SHP77 treated with DMSO at 0.1 percent for 48 hours (cell line): ENCODE measurements at regions not wholly inside any gene's neighbourhood (a gene's known extent, or its start where the extent isn't known, plus 50 kb on each side); places are given as distances from the start of the nearest gene placed in this dataset.
"Not testable (repeated sequence)": the region's sequence is repeated elsewhere in the genome, so short reads cannot be mapped to it uniquely, and the experiment has no call there.

Experiments
- DNase-seq: peaks from one replicate; lab custom pipeline; 2025; lab: John Stamatoyannopoulos, UW

GRCh38 chr4:158051401-158052235 is 121.2 kb downstream of the GASK1B start:
- DNase-seq, result no peak

GRCh38 chr4:158050942-158051341 is 121.9 kb downstream of the GASK1B start:
- no peak for DNase-seq

DNA sequence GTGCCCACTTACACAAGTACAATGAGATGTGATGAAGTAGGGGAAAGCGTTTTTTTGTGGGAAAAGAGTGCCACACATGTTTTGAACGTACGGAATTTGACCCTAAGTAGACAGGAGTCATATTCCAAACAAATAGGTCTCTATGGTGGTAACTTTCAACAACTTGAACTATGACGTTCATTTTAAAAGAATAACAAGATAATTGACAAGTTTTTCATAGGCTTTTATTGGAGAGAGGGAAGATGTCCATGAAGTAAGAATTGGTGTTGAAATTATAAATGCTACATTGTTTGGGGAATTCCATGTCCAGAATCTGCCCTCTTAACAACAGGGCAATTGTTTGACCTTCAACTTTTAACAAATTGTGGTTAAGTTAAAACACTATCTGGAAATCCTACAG is 126.5 kb downstream of the GASK1B start:
- no peak for DNase-seq

DNA sequence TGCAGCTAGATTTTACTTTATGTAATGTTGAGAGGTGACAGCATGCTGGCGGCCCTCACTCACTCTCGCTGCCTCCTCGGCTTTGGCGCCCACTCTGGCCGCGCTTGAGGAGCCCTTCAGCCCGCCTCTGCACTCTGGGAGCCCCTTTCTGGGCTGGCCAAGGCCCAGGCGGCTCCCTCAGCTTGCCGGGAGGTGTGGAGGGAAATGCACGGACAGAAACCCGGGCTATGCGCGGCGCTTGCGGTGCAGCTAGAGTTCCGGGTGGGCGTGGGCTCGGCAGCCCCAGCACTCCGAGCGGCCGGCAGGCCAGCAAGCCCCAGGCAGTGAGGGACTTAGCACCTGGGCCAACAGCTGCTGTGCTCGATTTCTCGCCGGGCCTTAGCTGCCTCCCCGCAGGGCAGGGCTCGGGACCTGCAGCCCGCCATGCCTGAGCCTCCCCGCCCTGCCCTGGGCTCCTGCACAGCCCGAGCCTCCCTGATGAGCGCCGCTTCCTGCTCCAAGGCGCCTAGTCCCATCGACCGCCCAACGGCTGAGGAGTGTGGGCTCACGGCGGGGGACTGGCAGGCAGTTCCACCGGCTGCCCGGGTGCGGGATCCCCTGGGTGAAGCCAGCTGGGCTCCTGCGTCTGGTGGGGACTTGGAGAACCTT is 128.7 kb downstream of the GASK1B start:
- DNase-seq, result no peak

GRCh38 chr4:158042591-158043030 is 130.2 kb downstream of the GASK1B start:
- no peak for DNase-seq

DNA sequence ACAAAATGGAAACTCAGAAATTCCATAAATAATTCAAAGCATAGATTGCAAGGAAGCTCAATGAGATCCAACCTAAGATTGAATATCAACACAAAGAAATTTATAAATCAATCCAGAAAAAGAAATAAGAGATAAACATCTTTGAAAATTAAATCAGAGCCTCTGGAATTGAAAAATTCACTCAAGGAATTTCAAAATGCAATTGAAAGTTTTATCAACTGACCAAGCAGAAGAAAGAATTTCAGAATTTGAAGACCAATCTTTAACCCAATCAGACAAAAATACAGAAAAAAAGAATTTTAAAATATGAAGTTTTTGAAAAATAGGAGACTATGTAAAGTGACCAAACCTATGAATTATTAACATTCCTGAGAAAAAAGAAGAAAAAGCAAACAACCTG is 134.1 kb downstream of the GASK1B start:
- no peak for DNase-seq

DNA sequence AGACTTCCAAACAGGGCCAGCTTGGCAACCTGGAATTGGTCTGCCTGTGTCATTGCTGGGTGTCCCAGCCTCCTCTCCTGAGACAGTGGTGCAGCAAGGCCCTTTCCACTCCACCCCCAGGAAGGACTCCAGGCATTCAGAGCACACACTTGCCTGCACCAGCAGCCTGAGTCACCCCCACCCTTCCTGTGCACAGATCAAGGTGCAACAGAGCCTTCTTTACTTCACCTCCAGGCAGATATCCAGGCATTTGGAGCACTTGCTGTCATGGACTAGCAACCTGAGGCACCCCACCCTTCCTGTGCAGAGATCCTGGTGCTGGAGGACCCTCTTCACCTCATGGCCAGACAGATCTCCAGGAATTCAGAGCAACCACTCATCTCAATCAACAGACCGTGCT is 135.8 kb downstream of the GASK1B start:
- no peak for DNase-seq

DNA sequence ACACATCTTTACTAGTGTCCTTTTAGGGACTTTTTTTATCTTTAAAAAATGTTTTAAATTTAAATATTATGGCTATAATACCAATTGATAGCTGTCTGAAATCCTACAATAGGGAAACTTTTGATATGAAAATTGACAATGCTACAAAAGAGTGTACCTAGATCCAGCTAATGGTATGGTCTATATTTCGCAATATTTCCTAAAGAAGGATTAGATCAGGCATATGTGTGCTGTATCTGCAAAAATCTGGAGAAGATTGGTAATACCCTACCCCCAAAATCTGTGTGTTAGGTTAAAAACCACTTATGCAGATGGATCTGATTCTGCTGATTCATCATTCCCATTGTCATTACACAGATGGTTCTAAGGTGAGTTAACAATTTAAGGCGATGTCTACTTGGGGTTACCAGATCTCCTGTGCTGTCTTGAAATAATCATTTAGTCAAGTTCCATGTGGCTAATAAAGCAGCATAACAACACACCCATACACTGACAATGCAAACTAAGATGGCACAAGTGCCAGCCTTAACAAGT is 137.1 kb downstream of the GASK1B start:
- no peak for DNase-seq

- DNase-seq, result no peak
Observed at GRCh38 chr4:158033416-158034120, 139.3 kb downstream of the GASK1B start.

DNA sequence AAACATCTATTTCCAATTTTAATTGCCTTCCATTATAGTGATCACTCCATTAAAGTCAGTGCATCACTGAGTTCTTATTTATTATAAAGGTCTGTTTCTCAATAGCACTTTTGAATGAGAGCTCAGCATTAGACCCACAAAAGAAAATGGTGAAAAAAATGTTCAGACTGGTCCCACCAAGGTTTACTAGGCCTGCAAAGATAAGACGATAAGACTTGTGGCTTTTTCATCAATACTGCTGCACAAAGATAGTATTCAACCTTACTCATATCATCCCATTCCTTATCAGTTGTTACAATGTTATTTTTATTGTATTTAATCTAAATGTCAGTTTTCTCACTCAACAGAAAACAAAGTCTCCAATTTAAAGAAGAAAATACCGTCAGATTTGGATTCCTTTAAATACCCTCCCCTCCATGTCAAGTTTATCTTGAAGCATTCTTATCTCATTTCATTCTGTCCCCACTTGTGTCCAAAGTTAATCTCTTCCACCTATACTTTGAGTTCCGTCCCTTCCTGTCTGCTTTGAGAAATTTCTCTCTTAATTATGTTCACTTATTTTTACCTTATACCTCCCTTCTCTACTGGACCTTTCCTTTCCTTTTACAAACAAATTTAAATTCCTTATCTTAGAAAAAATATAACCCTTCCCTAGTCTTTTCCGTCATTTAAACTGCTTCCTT is 140.0 kb downstream of the GASK1B start:
- no peak for DNase-seq

- not testable (repeated sequence) for DNase-seq
Observed at GRCh38 chr4:158028381-158028780, 144.4 kb downstream of the GASK1B start.

DNA sequence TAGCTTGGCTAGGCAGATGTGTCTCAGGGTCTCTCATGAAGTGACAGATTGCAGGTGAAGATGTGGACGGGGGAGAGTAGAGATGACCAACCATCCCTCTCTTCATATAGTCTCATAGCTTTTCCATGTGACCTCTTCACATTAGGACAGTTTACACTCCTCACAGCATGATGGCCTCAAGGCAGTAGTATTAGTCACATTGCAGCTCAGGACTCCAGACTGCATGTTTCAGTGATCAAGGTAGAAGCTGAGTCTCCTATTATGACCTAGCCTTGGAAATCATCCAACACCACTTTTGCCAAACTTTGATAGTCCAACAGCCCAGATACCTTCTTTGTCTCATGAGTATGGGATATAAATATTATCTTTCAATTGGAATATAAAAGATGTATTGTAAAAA is 147.7 kb downstream of the GASK1B start:
- DNase-seq, result no peak

GRCh38 chr4:158020734-158021346 is 152.0 kb downstream of the GASK1B start:
- DNase-seq, result no peak

DNA sequence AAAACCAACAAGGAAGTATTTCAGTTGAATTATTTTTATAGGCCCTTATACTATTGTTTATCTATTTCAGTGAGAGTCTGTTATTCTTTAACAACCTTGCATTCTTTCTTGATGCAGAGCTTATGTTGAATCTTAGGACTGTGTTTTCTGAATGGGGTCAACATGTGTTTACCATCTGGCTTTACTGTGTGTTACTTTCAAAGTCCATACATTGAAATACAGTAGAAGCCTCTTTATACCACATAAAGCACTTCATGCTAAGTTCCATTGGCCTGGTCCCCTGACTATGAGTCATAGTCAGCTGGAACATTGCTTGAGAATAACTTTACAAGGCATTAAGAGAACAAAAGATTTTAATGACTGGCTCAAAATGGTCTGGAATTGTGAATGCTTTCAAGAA is 152.6 kb downstream of the GASK1B start:
- DNase-seq, result no peak

DNA sequence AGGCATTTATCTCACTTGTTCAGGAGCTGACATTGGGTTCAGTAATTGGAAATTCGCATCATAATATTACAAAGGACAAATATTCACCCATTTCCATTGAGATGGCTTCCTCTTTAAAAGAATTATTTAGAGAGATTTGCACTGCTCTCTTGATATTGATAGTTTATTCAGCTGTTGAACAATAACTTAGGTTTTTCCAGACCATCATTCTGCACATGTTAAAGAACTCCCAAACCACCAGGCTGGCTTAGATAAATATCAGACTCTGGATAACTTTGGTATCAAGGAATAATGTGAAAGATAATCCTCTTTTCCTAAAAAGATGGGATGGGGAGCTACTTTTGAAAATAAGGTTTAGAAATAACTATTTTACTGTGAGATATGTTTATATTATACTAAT is 154.0 kb downstream of the GASK1B start:
- DNase-seq, result no peak

GRCh38 chr4:158018221-158018830 is 154.5 kb downstream of the GASK1B start:
- no peak for DNase-seq

- no peak for DNase-seq
Observed at GRCh38 chr4:158016511-158016910, 156.3 kb downstream of the GASK1B start.

DNA sequence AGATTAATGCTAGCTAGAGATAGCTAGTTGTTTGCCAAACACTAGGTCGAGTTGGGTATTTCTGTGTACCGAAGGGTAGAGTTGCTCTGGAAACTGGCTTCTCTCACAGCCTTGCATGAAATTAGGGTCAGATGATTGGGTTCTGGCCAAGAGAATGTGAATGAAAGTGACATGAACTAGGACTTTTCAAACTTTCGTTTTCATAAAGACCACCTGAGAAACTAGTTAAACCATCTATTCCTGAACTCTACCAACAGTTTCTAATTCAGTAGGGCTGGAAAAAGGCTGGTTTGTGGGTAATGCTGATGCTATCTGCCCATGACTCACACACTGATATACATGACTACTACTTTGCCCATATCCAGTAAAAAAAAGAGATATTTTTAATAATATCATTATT is 157.6 kb downstream of the GASK1B start:
- no peak for DNase-seq

GRCh38 chr4:158013858-158014257 is 159.0 kb downstream of the GASK1B start:
- no peak for DNase-seq

DNA sequence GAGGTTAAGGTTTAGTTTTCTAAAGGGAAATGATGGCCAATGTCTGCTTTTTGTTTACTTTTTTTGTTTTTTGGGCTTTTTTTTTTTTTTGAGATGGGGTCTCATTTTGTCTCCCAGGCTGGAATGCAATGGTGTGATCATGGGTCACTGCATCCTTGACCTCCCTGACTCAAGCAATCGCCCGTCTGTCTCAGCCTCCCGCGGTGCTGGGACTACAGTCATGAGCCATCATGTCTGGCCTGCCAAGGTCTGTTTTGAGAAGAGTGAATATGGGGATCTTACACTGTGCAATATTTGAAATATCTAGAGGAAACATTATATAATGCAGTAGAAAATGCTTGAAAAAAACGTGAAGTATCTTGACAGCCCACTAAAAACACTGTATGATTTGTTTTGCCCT is 162.5 kb downstream of the GASK1B start:
- DNase-seq, result no peak

DNA sequence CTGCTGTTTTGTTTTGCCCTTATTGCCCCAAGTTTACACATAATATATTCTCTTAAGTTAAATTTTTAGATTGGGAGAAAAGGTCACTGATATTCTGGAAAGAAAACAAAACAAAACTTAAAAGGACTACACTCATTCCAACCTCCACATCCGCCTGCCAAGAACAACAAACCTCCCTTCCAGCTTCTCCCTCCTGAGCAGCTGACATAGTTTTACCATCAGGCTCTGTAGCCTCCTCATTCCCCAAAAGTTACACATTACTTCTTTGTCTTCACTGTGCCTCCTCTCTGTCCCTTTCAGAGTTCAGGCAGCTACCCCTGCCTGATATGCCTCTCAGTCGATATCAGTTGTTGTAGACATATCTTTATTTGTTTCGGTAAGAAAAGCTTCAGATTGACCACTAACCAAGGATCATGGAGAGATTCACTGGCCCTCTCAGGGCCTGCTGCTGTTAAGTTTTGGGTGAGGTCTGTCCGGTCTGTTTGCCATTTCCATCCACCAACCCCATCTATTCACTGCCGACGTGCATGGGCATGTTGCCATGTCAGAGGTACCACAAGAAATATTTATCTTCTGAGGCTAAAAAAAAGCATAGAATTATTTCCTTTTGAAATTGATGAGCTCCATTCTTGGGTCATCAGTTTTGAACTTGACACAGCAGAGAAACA is 164.1 kb downstream of the GASK1B start:
- no peak for DNase-seq
